IMR-90 (cell line): ENCODE measurements at regions not wholly inside any gene's neighbourhood (a gene's known extent, or its start where the extent isn't known, plus 50 kb on each side); places are given as distances from the start of the nearest gene placed in this dataset.

Experiments used
- ATAC-seq: fragments of 200-7000 bp; cut with Tn5 transposase; 2 replicates; pipeline ENCODE4 v1.9.1; 2020; ENCODE audit warnings: low read depth, mild to moderate bottlenecking, moderate library complexity
- BruUV-seq: library from RNA; stranded (reverse); fragments of 400-500 nt; replicated peaks from 2 replicates; lab custom pipeline; 2021; lab: Mats Ljungman, UMichigan
- CTCF ChIA-PET: fragments of 300-600 bp; formaldehyde crosslinking; extraction: SDS; loops from one replicate; lab custom pipeline; 2021; ENCODE audit warnings: antibody characterized with exemption; lab: Yijun Ruan, JAX
- POLR2A ChIA-PET: fragments of 300-600 bp; sonication (Branson Sonifier 250); formaldehyde crosslinking; loops from one replicate; lab custom pipeline; 2022; ENCODE audit warnings: antibody characterized with exemption; ENCODE audit not compliant: unreplicated experiment; lab: Charles Lee
- DNase-seq: peaks from one replicate; pipeline ENCODE4 v3.0.0; 2013
- H2AFZ ChIP-seq: replicated peaks from 2 replicates; pipeline ENCODE3; 2013; ENCODE audit warnings: low read length, mild to moderate bottlenecking; ENCODE audit not compliant: poor library complexity
- H2AK5ac ChIP-seq: 2 replicates; pipeline ENCODE4 v1.6.1; 2013; ENCODE audit warnings: low read depth, low read length, inconsistent platforms
- H2AK9ac ChIP-seq: replicated peaks from 2 replicates; pipeline ENCODE3; 2013; ENCODE audit warnings: mild to moderate bottlenecking, low read depth, low read length, moderate library complexity; ENCODE audit not compliant: poor library complexity
- H2BK120ac ChIP-seq: 2 replicates; pipeline ENCODE4 v1.6.1; 2013; ENCODE audit warnings: low read depth, low read length, inconsistent platforms
- H2BK15ac ChIP-seq: 3 replicates; pipeline ENCODE4 v1.6.1; 2013; ENCODE audit warnings: low read depth, low read length, inconsistent platforms
- H2BK20ac ChIP-seq: 2 replicates; pipeline ENCODE4 v1.6.1; 2013; ENCODE audit warnings: low read depth, mild to moderate bottlenecking, inconsistent platforms, low read length, moderate library complexity
- H2BK5ac ChIP-seq: 2 replicates; pipeline ENCODE4 v1.6.1; 2013; ENCODE audit warnings: mild to moderate bottlenecking, low read depth, low read length, inconsistent platforms; ENCODE audit not compliant: poor library complexity, severe bottlenecking
- H3K14ac ChIP-seq: replicated peaks from 2 replicates; pipeline ENCODE4 v1.6.1; 2013; ENCODE audit warnings: low read depth, low read length, inconsistent platforms
- H3K18ac ChIP-seq: 2 replicates; pipeline ENCODE4 v1.6.1; 2013; ENCODE audit warnings: low read depth, low read length, control low read depth
- H3K23ac ChIP-seq: 2 replicates; pipeline ENCODE4 v1.6.1; 2013; ENCODE audit warnings: low read depth, low read length, inconsistent platforms
- H3K27ac ChIP-seq: 2 replicates; pipeline ENCODE4 v1.5.1; 2013; ENCODE audit warnings: mild to moderate bottlenecking, control low read depth, low read length; ENCODE audit not compliant: insufficient read depth
- H3K27me3 ChIP-seq: 2 replicates; pipeline ENCODE4 v1.6.1; 2013; ENCODE audit warnings: low read length; ENCODE audit not compliant: control insufficient read depth, insufficient read depth
- H3K36me3 ChIP-seq: 2 replicates; pipeline ENCODE4 v1.6.1; 2013; ENCODE audit warnings: low read length, mixed read lengths; ENCODE audit not compliant: control insufficient read depth, insufficient read depth
- H3K4ac ChIP-seq: 2 replicates; pipeline ENCODE4 v1.6.1; 2013; ENCODE audit warnings: low read depth, low read length, inconsistent platforms
- H3K4me1 ChIP-seq: 2 replicates; pipeline ENCODE4 v1.6.1; 2013; ENCODE audit warnings: low read length, mixed read lengths; ENCODE audit not compliant: control insufficient read depth, insufficient read depth
- H3K4me2 ChIP-seq: 2 replicates; pipeline ENCODE4 v1.6.1; 2013; ENCODE audit warnings: low read depth, mild to moderate bottlenecking, control low read depth, low read length, moderate library complexity
- H3K4me3 ChIP-seq: 2 replicates; pipeline ENCODE4 v1.5.1; 2013; ENCODE audit warnings: low read depth, mild to moderate bottlenecking, control low read depth, low read length, moderate library complexity; ENCODE audit not compliant: insufficient read depth
- H3K56ac ChIP-seq: 2 replicates; pipeline ENCODE4 v1.6.1; 2013; ENCODE audit warnings: low read length, inconsistent platforms; ENCODE audit not compliant: insufficient read depth; ENCODE audit errors: extremely low read depth
- H3K79me1 ChIP-seq, 2 experiments: 2 replicates each; pipeline ENCODE4 v1.6.1; 2013; ENCODE audit warnings: low read length in 2 of 2, inconsistent platforms in 1 of 2, low read depth in 1 of 2
- H3K9ac ChIP-seq: 2 replicates; pipeline ENCODE4 v1.6.1; 2013; ENCODE audit warnings: low read depth, low read length, control low read depth
- H3K9me1 ChIP-seq: 2 replicates; pipeline ENCODE4 v1.6.1; 2013; ENCODE audit warnings: low read length, inconsistent platforms; ENCODE audit not compliant: insufficient read depth
- H3K9me3 ChIP-seq: 2 replicates; pipeline ENCODE4 v1.6.1; 2013; ENCODE audit warnings: low read length; ENCODE audit not compliant: control insufficient read depth, insufficient read depth
- H4K20me1 ChIP-seq: 2 replicates; pipeline ENCODE4 v1.6.1; 2013; ENCODE audit warnings: low read length, inconsistent platforms; ENCODE audit not compliant: insufficient read depth
- H4K5ac ChIP-seq: 2 replicates; pipeline ENCODE4 v1.6.1; 2013; ENCODE audit warnings: mild to moderate bottlenecking, low read depth, low read length, control low read depth
- H4K8ac ChIP-seq, 2 experiments: 2 replicates each; pipeline ENCODE4 v1.6.1; 2013; ENCODE audit warnings: low read depth in 2 of 2, low read length in 2 of 2, control low read depth in 1 of 2, inconsistent platforms in 1 of 2
- H4K91ac ChIP-seq: 2 replicates; pipeline ENCODE4 v1.6.1; 2013; ENCODE audit warnings: low read depth, low read length, inconsistent platforms; ENCODE audit not compliant: insufficient read depth
- WGBS, 2 experiments: methylation state at CpG; one replicate each; pipeline versions ENCODE4 v1.1.5 to v1.1.7; 2013; ENCODE audit warnings: missing lambda C conversion rate in 2 of 2; ENCODE audit not compliant: insufficient read length in 1 of 2; ENCODE audit errors: extremely low coverage in 2 of 2; 5-methylcytosine and 5-hydroxymethylcytosine counted together
- dilution Hi-C: fragments of 300-500 bp; cut with HindIII; formaldehyde crosslinking; loops from one replicate; pipeline ENCODE4 v1.14.3; 2018; ENCODE audit warnings: low sequenced_read_pairs; ENCODE audit not compliant: unreplicated experiment
- in situ Hi-C: fragments of 300-500 bp; cut with MboI; formaldehyde crosslinking; loops from 3 replicates; pipeline ENCODE4 v1.14.3; 2019; ENCODE audit warnings: low sequenced_read_pairs, inconsistent platforms, mixed read lengths
- intact Hi-C: fragments of 100-400 bp; cut with micrococcal nuclease; formaldehyde crosslinking; loops from 2 replicates; pipeline ENCODE4 v1.10.0; 2022
- TF ChIP-seq, protein P1 (sequence below): fragments of 150-350 bp; IDR thresholded peaks from 2 replicates; pipeline ENCODE4 v1.6.1; 2016; ENCODE audit warnings: low read depth, mild to moderate bottlenecking, low read length, moderate library complexity, borderline replicate concordance

DNA sequence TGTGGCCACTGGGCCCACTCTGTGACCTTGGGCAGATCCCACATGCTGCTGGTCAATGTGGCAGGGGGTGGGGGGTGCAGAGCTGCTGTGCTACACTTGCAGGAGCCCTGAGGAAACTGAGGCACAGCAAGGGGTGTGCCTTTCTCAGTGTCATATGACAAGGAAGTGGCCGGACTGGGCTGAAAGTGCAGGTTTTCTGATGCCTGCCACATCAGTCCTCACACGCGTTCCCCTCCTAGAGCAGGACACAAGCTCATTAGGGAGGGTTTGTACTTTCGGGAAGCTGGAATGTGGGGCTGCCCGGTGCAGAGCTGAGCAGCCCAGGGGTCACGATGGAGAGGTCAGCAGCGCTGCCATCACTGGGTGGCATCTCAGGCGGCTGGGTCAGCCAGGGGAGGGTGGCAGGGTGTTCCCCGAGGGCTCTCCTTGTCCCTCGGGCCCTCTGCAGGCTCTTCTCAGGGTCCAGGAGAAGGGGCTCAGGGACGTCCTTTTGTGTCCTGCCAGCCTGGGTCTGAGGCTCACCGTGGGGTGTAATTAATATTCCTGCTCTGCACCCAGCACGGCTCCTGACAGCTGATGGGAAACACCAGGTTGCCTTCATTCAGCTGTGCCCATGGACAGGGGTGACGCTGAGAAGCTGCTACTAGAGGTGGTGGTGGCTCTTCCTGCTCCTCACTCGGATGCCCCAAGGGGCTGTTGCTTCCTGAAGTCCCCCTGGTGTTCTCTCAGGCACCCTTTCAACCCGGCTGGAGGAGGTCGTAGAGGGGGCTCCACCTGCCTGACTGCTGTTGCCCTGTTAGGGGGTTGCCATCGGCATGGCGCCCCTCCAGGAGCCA is 62.1 kb upstream of the HDAC4 start:
- WGBS, 2 experiments, result 55% methylated on average over 5 of the region's 19 CpGs; no CpG with 5 or more reads in 1 of the 2 experiments
- in situ Hi-C loops, result no loop called here
- no peak overlapping the region for H2AK9ac ChIP-seq

More for the DNA sequence above, 62.1 kb upstream of the HDAC4 start:
- Histone ChIP-seq H3K9me3 (peaks cover 5% of the 10 kb centered on the region; the same call in 1 of the 2 replicates), H3K14ac (no peak overlapping the region), H3K18ac (no peak overlapping the region), H3K79me1 (no peaks in the 10 kb centered on the region), H2BK15ac (no peak overlapping the region), H3K4me3 (no peak overlapping the region), H3K36me3 (no peaks in the 10 kb centered on the region), H4K20me1 (no peaks in the 10 kb centered on the region), H3K9me1 (no peaks in the 10 kb centered on the region), H2AK5ac (no peak overlapping the region), H2BK5ac (no peak overlapping the region), H3K27me3 (no peaks in the 10 kb centered on the region; the same call in 1 of the 2 replicates), H2BK20ac (no peak overlapping the region), H3K9ac (no peak overlapping the region), H3K27ac (no peak overlapping the region), H3K4ac (no peak overlapping the region), H2AFZ (no peak overlapping the region), H3K23ac (no peak overlapping the region), H3K4me1 (no peaks in the 10 kb centered on the region), H4K8ac (no peak overlapping the region), H3K56ac (no peak overlapping the region), H2BK120ac (no peak overlapping the region), H4K91ac (no peak overlapping the region), H3K4me2 (no peak overlapping the region), H4K5ac (no peak overlapping the region)
- intact Hi-C loops (no loop called here), dilution Hi-C loops (no loop called here)
- TF ChIP-seq, protein P1, sequence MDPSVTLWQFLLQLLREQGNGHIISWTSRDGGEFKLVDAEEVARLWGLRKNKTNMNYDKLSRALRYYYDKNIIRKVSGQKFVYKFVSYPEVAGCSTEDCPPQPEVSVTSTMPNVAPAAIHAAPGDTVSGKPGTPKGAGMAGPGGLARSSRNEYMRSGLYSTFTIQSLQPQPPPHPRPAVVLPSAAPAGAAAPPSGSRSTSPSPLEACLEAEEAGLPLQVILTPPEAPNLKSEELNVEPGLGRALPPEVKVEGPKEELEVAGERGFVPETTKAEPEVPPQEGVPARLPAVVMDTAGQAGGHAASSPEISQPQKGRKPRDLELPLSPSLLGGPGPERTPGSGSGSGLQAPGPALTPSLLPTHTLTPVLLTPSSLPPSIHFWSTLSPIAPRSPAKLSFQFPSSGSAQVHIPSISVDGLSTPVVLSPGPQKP, result no peak
- DNase-seq, result no peak
- ATAC-seq, result no peak
- POLR2A ChIA-PET, result no interaction called here
- CTCF ChIA-PET, result no interaction called here
- no TSS peak for BruUV-seq
